Smooth muscle cell (in vitro differentiated cells): ENCODE measurements at regions not wholly inside any gene's neighbourhood (a gene's known extent, or its start where the extent isn't known, plus 50 kb on each side); places are given as distances from the start of the nearest gene placed in this dataset.
"Not testable (repeated sequence)": the region's sequence is repeated elsewhere in the genome, so short reads cannot be mapped to it uniquely, and the experiment has no call there.

Source experiments
- DNase-seq: peaks from one replicate; lab custom pipeline; 2025; ENCODE audit not compliant: unreplicated experiment; lab: John Stamatoyannopoulos, UW
- H2AFZ ChIP-seq: fragments of 200-600 bp; sonication (generic); 2 replicates; pipeline ENCODE4 v1.6.0; 2016; ENCODE audit warnings: antibody characterized with exemption, low read depth, mild to moderate bottlenecking
- H3F3A ChIP-seq: fragments of 200-600 bp; sonication (generic); 2 replicates; pipeline ENCODE4 v1.6.0; 2017; ENCODE audit warnings: antibody characterized with exemption, low read depth
- H3K27ac ChIP-seq: fragments of 200-600 bp; sonication (generic); 2 replicates; pipeline ENCODE4 v1.5.1; 2016; ENCODE audit warnings: low read depth, mild to moderate bottlenecking
- H3K27me3 ChIP-seq: fragments of 200-600 bp; sonication (generic); 2 replicates; pipeline ENCODE4 v1.6.1; 2016; ENCODE audit warnings: low read depth, mild to moderate bottlenecking
- H3K36me3 ChIP-seq: fragments of 200-600 bp; sonication (generic); 2 replicates; pipeline ENCODE4 v1.5.1; 2016; ENCODE audit warnings: low read depth
- H3K4me1 ChIP-seq: fragments of 200-600 bp; sonication (generic); 2 replicates; pipeline ENCODE4 v1.5.1; 2016; ENCODE audit warnings: low read depth
- H3K4me2 ChIP-seq: fragments of 200-600 bp; sonication (generic); 2 replicates; pipeline ENCODE4 v1.6.0; 2016; ENCODE audit warnings: mild to moderate bottlenecking
- H3K4me3 ChIP-seq: fragments of 200-600 bp; sonication (generic); 2 replicates; pipeline ENCODE4 v1.5.1; 2016; ENCODE audit warnings: mild to moderate bottlenecking
- H3K79me2 ChIP-seq: fragments of 200-600 bp; sonication (generic); 2 replicates; pipeline ENCODE4 v1.6.0; 2016; ENCODE audit warnings: low read depth, mild to moderate bottlenecking
- H3K9ac ChIP-seq: fragments of 200-600 bp; sonication (generic); 2 replicates; pipeline ENCODE4 v1.6.0; 2016; ENCODE audit warnings: low read depth
- H3K9me3 ChIP-seq: fragments of 200-600 bp; sonication (generic); replicated peaks from 2 replicates; pipeline ENCODE4 v1.5.1; 2016; ENCODE audit warnings: low read depth
- H4K20me1 ChIP-seq: fragments of 200-600 bp; sonication (generic); 2 replicates; pipeline ENCODE4 v1.6.0; 2016; ENCODE audit warnings: low read depth
- WGBS: methylation state at CpG from one replicate; pipeline ENCODE4 v1.1.7; 2016; ENCODE audit warnings: low lambda C conversion rate; 5-methylcytosine and 5-hydroxymethylcytosine counted together
- TF ChIP-seq, protein P1 (sequence below): fragments of 200-600 bp; sonication (generic); IDR thresholded peaks from 2 replicates; pipeline ENCODE4 v1.5.1; 2017; ENCODE audit warnings: borderline replicate concordance, mild to moderate bottlenecking, antibody characterized with exemption; ENCODE audit not compliant: insufficient read depth, poor library complexity, severe bottlenecking

DNA sequence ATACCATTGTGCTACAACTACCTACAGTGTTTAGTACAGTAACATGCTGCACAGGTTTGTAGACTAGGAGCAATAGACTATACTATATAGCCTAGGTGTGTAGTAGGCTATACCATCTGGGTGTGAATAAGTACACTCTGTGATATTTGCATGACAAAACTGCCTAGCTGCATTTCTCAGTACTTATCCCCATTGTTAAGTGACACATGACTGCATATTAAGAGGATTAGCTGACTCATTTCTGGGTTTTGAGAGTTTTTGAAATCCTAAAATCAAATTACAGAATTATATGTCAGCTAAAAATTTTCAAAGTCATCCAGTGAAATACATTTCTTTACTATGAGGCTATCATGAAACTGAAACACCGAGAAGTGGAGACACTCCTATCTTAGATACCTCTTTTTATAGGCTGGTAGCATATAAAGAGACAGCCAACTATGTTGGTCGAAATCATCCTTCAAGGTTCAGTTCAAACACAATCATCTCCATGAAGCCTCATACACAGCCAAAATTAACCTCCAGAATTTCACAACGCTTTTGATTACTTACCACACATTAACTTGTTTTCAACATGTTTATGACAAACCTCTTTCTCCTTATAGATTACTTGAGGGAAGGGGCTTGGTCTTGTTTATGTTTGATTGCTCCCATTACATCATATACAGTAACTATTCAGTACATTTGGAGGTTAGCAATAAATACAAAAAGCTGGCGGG, 89.8 kb upstream of the ANK3 start:
- Histone ChIP-seq H3K27me3 (no peaks in the 10 kb centered on the region), H2AFZ (no peak overlapping the region), H3K9ac (no peak overlapping the region), H3K4me1 (no peaks in the 10 kb centered on the region), H3K4me2 (no peak overlapping the region), H3K27ac (peak overlapping the region; percentile 24), H3K9me3 (no peaks in the 10 kb centered on the region), H3F3A (peaks cover 4% of the 10 kb centered on the region), H3K4me3 (no peak overlapping the region), H3K36me3 (no peaks in the 10 kb centered on the region), H4K20me1 (no peaks in the 10 kb centered on the region), H3K79me2 (peaks cover 6% of the 10 kb centered on the region)
- no peak for DNase-seq
- WGBS = 94% methylated on average over 4 of the region's 4 CpGs
- TF ChIP-seq, protein P1, sequence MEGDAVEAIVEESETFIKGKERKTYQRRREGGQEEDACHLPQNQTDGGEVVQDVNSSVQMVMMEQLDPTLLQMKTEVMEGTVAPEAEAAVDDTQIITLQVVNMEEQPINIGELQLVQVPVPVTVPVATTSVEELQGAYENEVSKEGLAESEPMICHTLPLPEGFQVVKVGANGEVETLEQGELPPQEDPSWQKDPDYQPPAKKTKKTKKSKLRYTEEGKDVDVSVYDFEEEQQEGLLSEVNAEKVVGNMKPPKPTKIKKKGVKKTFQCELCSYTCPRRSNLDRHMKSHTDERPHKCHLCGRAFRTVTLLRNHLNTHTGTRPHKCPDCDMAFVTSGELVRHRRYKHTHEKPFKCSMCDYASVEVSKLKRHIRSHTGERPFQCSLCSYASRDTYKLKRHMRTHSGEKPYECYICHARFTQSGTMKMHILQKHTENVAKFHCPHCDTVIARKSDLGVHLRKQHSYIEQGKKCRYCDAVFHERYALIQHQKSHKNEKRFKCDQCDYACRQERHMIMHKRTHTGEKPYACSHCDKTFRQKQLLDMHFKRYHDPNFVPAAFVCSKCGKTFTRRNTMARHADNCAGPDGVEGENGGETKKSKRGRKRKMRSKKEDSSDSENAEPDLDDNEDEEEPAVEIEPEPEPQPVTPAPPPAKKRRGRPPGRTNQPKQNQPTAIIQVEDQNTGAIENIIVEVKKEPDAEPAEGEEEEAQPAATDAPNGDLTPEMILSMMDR = no peak

DNA sequence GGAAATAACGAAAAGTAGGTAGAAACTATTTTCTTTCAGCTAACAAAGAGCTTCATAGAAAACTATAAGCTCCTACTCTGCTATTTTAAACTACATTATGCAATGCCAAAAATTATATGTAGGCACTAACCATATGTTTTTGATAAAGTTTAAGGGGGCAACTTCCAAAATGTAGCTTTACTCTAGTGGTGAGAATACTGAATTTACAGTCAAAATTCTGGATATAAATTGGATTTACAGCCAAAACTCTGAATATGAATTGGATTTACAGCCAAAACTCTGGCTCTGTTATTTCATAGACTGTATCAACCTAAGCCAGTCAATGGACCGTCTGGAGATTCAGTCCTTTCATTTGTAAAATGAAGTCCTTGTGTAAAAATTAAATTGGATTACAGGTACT, 86.8 kb upstream of the ANK3 start:
- Histone ChIP-seq H4K20me1 (peaks cover 3% of the 10 kb centered on the region), H3K4me1 (no peaks in the 10 kb centered on the region), H3K27me3 (no peaks in the 10 kb centered on the region), H2AFZ (no peak overlapping the region), H3K9me3 (no peaks in the 10 kb centered on the region), H3K4me3 (no peak overlapping the region), H3F3A (peaks cover 4% of the 10 kb centered on the region), H3K36me3 (no peaks in the 10 kb centered on the region), H3K27ac (no peak overlapping the region), H3K4me2 (no peak overlapping the region), H3K79me2 (peaks cover 6% of the 10 kb centered on the region), H3K9ac (no peak overlapping the region)
- TF ChIP-seq, protein P1 = no peak
- no peak for DNase-seq
- WGBS = 96% methylated on average over 2 of the region's 2 CpGs

DNA sequence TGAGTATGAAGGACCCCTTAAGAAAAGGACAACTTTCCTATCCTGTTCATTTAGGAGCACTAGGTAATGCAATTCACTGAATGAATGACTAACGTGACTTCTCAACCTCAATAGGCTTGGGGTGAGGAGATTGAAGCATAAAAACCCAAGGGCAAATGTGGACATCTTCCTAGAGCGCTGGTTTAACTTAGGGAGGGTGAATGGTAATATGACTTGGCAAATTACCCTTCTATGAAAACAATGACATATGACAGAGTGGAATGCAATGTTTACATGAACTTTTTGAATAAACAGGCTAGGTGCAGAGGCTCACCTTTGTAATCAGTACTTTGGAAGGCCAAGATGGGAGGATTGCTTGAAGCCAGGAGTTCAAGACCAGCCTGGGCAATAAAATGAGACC, 83.9 kb upstream of the ANK3 start:
- DNase-seq = no peak
- Histone ChIP-seq H3K4me1 (no peaks in the 10 kb centered on the region), H3K79me2 (peaks cover 6% of the 10 kb centered on the region), H3K9ac (no peak overlapping the region), H3K27ac (no peak overlapping the region), H3K4me3 (no peak overlapping the region), H4K20me1 (peaks cover 3% of the 10 kb centered on the region), H3F3A (no peaks in the 10 kb centered on the region), H3K36me3 (no peaks in the 10 kb centered on the region), H2AFZ (no peak overlapping the region), H3K4me2 (no peak overlapping the region), H3K27me3 (no peaks in the 10 kb centered on the region), H3K9me3 (no peaks in the 10 kb centered on the region)
- WGBS = 88% methylated on average over 2 of the region's 2 CpGs
- TF ChIP-seq, protein P1 = no peak

DNA sequence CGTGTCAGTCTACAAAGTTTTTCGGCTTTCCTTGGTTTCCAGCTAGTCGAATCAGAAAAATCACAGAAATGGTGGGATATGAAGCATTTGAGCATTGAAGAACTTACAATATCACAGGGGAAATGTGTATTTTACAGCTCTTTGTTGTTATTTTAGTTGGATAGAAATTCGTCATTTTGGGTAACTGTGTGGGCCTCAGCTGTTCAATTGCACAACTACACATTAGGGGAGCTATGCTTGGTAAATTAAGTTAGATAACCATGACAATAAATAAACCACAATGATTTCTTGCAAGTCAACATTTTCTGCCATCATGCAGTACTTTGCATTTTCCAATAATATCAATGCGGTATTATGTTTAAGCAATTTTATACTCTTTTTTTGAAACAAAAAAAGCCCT, 80.4 kb upstream of the ANK3 start:
- Histone ChIP-seq H3K9me3 (no peaks in the 10 kb centered on the region), H3K27ac (no peak overlapping the region), H4K20me1 (peaks cover 3% of the 10 kb centered on the region), H3K79me2 (no peaks in the 10 kb centered on the region), H3F3A (no peaks in the 10 kb centered on the region), H3K4me3 (no peak overlapping the region), H3K36me3 (no peaks in the 10 kb centered on the region), H2AFZ (no peak overlapping the region), H3K27me3 (no peaks in the 10 kb centered on the region), H3K9ac (no peak overlapping the region), H3K4me2 (no peak overlapping the region), H3K4me1 (no peaks in the 10 kb centered on the region)
- 96% methylated on average over 5 of the region's 5 CpGs for WGBS
- TF ChIP-seq, protein P1 = no peak
- DNase-seq = no peak

DNA sequence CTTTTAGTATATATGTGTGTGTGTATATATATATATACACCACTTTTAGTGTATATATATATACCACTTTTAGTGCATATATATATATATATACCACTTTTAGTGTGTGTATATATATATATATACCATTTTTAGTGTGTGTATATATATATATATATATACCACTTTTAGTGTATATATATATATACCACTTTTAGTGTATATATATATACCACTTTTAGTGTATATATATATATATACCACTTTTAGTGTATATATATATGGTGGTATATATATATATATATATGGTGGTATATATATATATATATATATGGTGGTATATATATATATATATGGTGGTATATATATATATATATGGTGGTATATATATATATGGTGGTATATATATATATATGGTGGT, 79.5 kb upstream of the ANK3 start:
- H3K27me3 ChIP-seq, H4K20me1 ChIP-seq, H3K79me2 ChIP-seq, H3K4me1 ChIP-seq, H3K4me3 ChIP-seq, H3K27ac ChIP-seq, H3K9me3 ChIP-seq, H3K9ac ChIP-seq, H3K36me3 ChIP-seq, H2AFZ ChIP-seq, H3K4me2 ChIP-seq, H3F3A ChIP-seq, DNase-seq: not testable (repeated sequence)
